HG03095 (cell line): ENCODE measurements at regions not wholly inside any gene's neighbourhood (a gene's known extent, or its start where the extent isn't known, plus 50 kb on each side); places are given as distances from the start of the nearest gene placed in this dataset.
A peak's percentile ranks its signal among the peaks of the same experiment; 100 is the strongest.
"Not testable (repeated sequence)": the region's sequence is repeated elsewhere in the genome, so short reads cannot be mapped to it uniquely, and the experiment has no call there.

Experiments used
- ATAC-seq: cut with Tn5 transposase; IDR thresholded peaks from one replicate; pipeline ENCODE4 v1.9.1; 2021; ENCODE audit warnings: moderate library complexity; ENCODE audit not compliant: unreplicated experiment

- ATAC-seq: no peak
Measured at GRCh38 chr4:118587116-118587831, 97.9 kb upstream of the METTL14 start.

DNA sequence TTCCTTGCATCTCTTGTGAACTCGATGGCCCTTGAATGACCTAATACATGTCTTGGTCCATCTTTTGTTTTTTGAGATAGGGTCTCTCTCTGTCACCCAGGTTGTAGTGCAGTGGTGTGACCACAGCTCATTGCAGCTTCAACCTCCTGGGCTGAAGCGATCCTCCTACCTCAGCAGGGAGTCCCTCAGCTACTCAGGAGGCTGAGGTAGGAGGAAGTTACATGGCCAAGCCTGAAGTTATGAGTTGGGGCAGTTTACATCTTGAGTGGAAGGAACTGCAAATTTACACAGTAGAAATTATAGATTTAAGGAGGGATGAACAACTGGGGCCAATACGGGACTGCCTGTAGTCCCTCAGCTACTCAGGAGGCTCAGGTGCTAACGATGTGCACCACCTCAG is 97.2 kb upstream of the METTL14 start:
- no peak for ATAC-seq

DNA sequence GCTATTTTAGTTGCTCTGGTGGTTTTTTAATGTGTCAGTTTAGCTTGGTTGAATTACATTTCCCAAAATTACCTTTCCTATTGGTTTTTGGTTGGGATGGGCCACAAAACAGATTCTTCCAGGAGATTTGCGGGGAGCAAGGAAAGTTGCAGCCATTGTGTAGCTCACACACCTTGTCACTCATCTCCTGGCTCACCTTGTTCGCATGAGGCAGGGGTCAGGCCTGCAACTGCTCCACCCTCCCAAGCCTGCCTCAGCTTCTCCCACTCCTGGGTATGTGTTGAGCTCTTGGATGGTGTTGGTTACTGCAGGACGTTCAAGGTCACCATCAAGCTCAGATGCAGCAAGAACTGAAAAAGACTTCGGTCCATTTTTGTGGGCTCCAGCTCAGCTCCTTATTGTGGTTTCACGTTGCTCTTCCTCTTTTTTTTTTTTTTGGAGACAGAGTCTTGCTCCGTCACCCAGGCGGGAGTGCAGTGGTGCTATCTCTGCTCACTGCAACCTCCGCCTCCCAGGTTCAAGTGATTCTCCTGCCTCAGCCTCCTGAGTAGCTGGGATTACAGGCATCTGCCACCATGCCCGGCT is 95.6 kb upstream of the METTL14 start:
- ATAC-seq: no peak

DNA sequence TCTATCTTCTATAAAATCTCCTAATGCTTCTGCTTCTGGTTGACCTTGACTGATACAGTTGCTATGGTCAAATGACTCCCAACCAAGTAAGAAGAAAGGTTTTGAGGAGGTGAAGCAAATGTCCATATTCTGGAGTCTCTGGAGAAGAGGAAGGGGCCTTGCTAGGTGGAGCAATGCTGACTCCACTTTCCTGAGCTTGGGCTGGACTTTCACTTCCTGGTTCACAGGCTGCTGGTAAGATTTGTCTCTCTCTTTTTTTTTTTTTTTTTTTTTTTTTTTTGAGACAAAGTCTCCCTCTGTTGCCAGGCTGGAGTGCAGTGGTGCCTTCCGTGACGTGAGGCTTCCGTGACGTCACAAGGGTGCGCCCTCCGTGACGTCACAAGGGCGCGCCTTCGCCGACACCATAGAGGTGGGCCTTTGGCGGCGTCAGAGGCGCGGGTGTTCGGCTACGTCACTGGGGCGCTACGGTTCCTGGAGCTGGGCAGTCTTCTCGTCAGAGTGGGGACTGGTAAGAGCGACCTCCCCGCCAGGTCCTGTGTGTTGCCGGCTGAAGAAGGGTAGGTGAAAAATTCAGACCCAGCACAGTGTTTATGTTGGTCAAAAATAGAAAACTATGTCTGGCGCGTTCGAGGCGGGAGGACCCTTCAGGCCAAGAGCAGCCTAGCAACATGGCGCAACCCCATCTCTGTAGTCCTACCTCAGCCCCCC is 93.7 kb upstream of the METTL14 start:
- peak; percentile 98 for ATAC-seq

DNA sequence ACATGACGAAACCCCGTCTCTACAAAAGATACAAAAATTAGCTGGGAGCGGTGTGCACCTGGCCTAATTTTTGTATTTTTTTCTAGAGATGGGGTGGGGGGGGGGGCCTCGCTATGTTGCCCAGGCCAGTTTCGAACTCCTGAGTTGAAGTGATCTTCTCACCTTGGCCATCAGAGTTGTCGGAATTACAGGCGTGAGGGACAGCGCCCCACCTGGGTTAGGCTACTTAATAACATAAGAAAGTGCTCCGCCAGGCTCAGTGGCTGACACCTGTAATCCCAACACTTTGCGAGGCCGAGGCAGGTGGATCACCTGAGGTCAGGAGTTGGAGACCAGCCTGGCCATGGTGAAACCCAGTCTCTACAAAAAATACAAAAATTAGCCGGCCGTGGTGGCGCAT is 92.9 kb upstream of the METTL14 start:
- not testable (repeated sequence) for ATAC-seq

DNA sequence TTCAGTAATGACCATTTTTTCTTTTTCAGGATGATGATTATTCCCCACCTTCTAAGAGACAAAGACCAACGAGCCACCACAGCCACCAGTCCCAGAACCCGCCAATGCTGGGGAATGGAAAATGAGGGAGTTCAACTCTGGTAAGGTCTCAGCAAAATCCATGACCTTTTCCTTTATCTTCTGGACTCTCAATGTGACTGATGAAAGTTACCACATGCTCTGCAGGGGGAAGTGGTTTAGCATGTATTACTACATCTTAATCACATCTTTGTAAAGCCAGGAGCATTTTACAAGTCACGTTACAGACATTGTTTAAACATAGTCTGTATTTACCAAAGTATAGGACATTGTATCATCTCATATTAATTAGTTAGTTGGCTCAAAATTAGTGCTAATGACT is 89.3 kb upstream of the METTL14 start:
- not testable (repeated sequence) for ATAC-seq

GRCh38 chr4:118625097-118625496 is 60.1 kb upstream of the METTL14 start:
- not testable (repeated sequence) for ATAC-seq

GRCh38 chr4:118629697-118630096 is 55.5 kb upstream of the METTL14 start:
- not testable (repeated sequence) for ATAC-seq

DNA sequence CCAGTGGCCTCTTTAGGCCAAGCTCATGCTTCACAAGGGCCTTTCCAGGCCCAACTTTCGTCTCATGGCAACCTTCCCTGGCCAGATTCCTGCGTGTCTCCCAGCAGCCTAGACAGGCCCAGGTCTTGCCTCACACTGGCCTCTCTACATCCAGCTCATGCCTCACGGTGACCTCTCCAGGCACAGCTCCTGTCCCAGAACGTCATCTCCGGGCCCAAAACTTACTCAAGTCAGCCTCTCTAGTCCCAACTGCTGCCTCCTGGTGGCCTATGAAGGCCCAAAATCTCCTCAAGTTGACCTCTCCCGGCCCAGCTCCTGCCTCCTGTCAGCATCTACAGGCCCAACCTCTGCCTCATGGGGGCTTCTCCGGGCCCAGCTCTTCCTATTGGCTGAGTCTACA is 54.3 kb upstream of the METTL14 start:
- ATAC-seq: not testable (repeated sequence)

DNA sequence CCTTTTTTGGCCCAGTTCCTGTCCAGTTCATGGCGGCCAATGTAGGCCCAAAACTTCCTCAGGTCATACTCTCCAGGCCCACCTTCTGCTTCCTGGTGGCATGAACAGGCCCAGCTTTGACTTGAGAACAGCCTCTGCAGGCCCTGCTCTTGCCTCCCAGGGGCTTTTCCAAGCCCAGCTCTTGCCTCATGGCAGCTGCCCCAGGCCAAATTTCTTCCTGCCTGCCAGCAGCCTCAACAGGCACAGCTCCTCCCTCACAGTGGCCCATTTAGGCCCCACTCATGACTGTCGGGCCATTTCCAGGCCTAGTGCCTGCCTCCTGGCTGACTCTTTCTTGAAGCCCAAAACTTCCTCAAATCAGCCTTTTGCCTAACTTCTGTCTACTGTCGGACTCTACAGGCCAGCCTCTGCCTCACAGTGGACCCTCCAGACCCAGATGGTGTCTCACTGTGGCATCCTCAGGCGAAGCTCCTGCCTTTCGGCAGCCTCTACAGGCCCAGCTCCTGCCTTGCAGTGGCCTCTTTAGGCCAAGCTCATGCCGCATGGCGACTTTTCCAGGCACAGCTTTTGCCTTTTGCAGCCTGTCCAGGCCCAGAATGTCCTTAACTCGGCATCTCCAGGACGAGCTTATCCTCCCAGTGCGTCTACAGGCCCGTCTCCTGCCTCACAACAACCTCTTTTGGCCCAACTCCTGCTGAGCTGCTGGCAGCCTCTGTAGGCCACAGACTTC is 53.7 kb upstream of the METTL14 start:
- not testable (repeated sequence) for ATAC-seq

DNA sequence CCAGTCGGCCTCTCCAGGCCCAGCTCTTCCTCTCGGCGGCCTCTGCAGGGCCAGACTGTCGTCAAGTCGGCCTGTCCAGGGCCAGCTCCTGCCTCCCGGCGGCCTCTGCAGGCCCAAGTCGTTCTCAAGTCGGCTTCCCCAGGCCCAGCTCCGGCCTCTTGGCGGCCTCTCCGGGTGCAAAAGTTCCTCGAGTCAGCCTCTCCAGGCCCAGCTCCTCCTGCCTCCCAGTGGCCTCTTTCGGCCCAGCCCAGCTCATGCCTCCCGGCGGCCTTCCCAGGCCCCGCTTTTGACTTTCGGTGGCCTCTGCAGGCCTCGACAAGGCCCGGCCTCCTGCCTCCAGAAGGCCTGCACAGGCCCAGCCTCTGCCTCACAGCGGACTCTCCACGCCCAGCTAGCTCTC is 51.7 kb upstream of the METTL14 start:
- ATAC-seq: not testable (repeated sequence)

DNA sequence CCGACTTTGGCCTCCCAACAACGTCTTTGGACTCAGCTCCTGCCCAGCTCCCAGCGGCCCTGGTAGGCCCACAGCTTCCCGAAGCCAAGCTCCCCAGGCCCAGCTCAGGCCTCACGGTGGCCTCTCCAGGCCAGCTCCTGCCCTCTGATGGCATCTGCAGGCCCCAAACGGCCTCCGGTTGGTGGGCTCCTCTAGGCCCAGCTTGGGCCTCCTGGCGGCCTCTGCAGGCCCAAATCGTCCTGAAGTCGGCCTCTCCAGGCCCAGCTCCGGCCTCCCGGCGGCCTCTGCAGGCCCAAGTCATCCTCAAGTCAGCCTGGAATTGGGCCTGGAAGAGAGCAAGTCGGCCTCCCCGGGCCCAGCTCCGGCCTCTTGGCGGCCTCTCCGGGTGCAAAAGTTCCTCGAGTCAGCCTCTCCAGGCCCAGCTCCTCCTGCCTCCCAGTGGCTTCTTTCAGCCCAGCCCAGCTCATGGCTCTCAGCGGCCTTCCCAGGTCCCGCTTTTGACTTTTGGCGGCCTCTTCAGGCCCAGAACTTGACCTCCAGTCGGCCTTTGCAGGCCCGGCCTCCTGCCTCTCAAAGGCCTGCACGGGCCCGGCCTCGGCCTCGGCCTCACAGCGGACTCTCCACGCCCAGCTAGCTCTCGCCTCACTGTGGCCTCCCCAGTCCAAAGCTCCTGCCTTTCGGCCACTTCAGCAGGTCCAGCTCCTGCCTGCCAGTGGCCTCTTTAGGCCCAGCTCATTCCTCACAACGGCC is 50.9 kb upstream of the METTL14 start:
- ATAC-seq: not testable (repeated sequence)
